Spleen (tissue), 11 donors: ENCODE measurements at regions not wholly inside any gene's neighbourhood (a gene's known extent, or its start where the extent isn't known, plus 50 kb on each side); places are given as distances from the start of the nearest gene placed in this dataset.

Source experiments
- DNase-seq: peaks from one replicate; pipeline ENCODE4 v3.0.0-alpha.2; 2020
- H3K27ac ChIP-seq, 8 donors: fragments of 200-600 bp; sonication (generic) in 7 of 8; 1 replicate in 4 of 8; 2 replicates in 4 of 8; pipeline versions ENCODE4 v1.5.0 to v1.8.0; 2016 to 2021; ENCODE audit warnings: inconsistent platforms in 4 of 8, mild to moderate bottlenecking in 4 of 8, moderate library complexity in 1 of 8
- H3K27me3 ChIP-seq, 7 donors: fragments of 200-600 bp; sonication (generic) in 6 of 7; replicated peaks in 1 of 7; 1 replicate in 4 of 7; 2 replicates in 3 of 7; pipeline versions ENCODE4 v1.5.0 to v1.8.0; 2016 to 2021; ENCODE audit warnings: inconsistent platforms in 3 of 7, mild to moderate bottlenecking in 1 of 7
- H3K36me3 ChIP-seq, 6 donors: fragments of 200-600 bp; sonication (generic) in 5 of 6; 1 replicate in 4 of 6; 2 replicates in 2 of 6; pipeline versions ENCODE4 v1.5.0 to v1.8.0; 2016 to 2021; ENCODE audit warnings: inconsistent platforms in 2 of 6
- H3K4me1 ChIP-seq, 6 donors: fragments of 200-600 bp; sonication (generic) in 5 of 6; 1 replicate in 3 of 6; 2 replicates in 3 of 6; pipeline versions ENCODE4 v1.5.0 to v1.8.0; 2016 to 2021; ENCODE audit warnings: inconsistent platforms in 3 of 6
- H3K4me3 ChIP-seq, 8 donors: fragments of 200-600 bp; sonication (generic) in 7 of 8; 1 replicate in 4 of 8; 2 replicates in 4 of 8; pipeline versions ENCODE4 v1.5.0 to v1.8.0; 2016 to 2021; ENCODE audit warnings: inconsistent platforms in 4 of 8, mild to moderate bottlenecking in 4 of 8, moderate library complexity in 2 of 8
- H3K9me3 ChIP-seq, 8 donors: fragments of 200-600 bp; sonication (generic) in 7 of 8; 1 replicate in 4 of 8; 2 replicates in 4 of 8; pipeline versions ENCODE4 v1.5.0 to v1.8.0; 2016 to 2021; ENCODE audit warnings: inconsistent platforms in 4 of 8
- CTCF ChIP-seq, 11 experiments: fragments of 200-600 bp in 7 of 11; fragments of 450-650 bp in 4 of 11; sonication (generic) in 4 of 11; IDR thresholded peaks in 8 of 11; conservative IDR thresholded peaks in 3 of 11; 1 replicate in 7 of 11; 2 replicates in 4 of 11; pipeline versions ENCODE4 v1.4.0 to v1.8.0; 2016 to 2021; ENCODE audit warnings: antibody characterized with exemption in 11 of 11, inconsistent platforms in 4 of 11, mild to moderate bottlenecking in 1 of 11
- POLR2A ChIP-seq, 3 donors: fragments of 450-650 bp; IDR thresholded peaks; one replicate each; pipeline ENCODE4 v1.5.1; 2017; ENCODE audit warnings: antibody characterized with exemption in 3 of 3, mild to moderate bottlenecking in 1 of 3
- POLR2AphosphoS5 ChIP-seq, 3 donors: sonication (generic); formaldehyde crosslinking; IDR thresholded peaks; one replicate each; pipeline ENCODE4 v1.5.1; 2017; ENCODE audit warnings: antibody characterized with exemption in 3 of 3
- WGBS, 5 donors: extraction: QIAGEN DNeasy Blood & Tissue Kit in 3 of 5; methylation state at CpG; one replicate each; pipeline versions ENCODE4 v1.1.5 to v1.1.7; 2013 to 2018; 5-methylcytosine and 5-hydroxymethylcytosine counted together
- intact Hi-C: fragments of 100-400 bp; cut with DNase I; formaldehyde crosslinking; loops from one replicate; pipeline ENCODE4 v1.15.0; 2023; ENCODE audit warnings: low total_unique reads
- donor health status: healthy with polysubstance abuse.
- donor health status: DM: no; HTN: no; CAD: no; lungs with moderate emphysema.
- donor health status: DM: no; HTN: no; CAD: no.
- donor health status: Bipolar disorder and iron deficiency.
- donor health status: healthy.
- donor health status: DM: no; HTN: no; CAD: no.
- donor health status: DM: yes; HTN: yes; CAD: no.

- Histone ChIP-seq H3K4me3 (no peak overlapping the region), H3K27me3 (no peaks in the 10 kb centered on the region), H3K36me3 (no peaks in the 10 kb centered on the region), H3K9me3 (no peaks in the 10 kb centered on the region), H3K4me1 (no peaks in the 10 kb centered on the region), H3K27ac (no peak overlapping the region)
- 72 to 83% (median 82%) methylated on average over 4 of the region's 4 CpGs for WGBS, 5 donors
- intact Hi-C loops: no loop called here
- DNase-seq: no peak
- TF ChIP-seq CTCF (IDR thresholded peaks at IDR 0.05 in 8 of 11, conservative IDR thresholded peaks at IDR 0.05 in 3 of 11) (no peak), POLR2AphosphoS5 (IDR thresholded peaks at IDR 0.05) (no peak), POLR2A (IDR thresholded peaks at IDR 0.05) (no peak)
Observed at GRCh38 chr11:30772908-30773307, 186.8 kb upstream of the MPPED2 start.

GRCh38 chr11:30763951-30764350, 177.8 kb upstream of the MPPED2 start:
- Histone ChIP-seq H3K27me3 (no peaks in the 10 kb centered on the region), H3K9me3 (peaks cover 0 to 21% (median 15%) of the 10 kb centered on the region in 8 donors), H3K4me3 (no peak overlapping the region), H3K36me3 (no peaks in the 10 kb centered on the region), H3K4me1 (no peaks in the 10 kb centered on the region), H3K27ac (no peak overlapping the region)
- WGBS, 5 donors: 90 to 98% (median 93%) methylated on average over 5 of the region's 5 CpGs
- no peak for TF ChIP-seq POLR2AphosphoS5 (IDR thresholded peaks at IDR 0.05)
- no peak for TF ChIP-seq POLR2A (IDR thresholded peaks at IDR 0.05)
- TF ChIP-seq CTCF (IDR thresholded peaks at IDR 0.05 in 8 of 11, conservative IDR thresholded peaks at IDR 0.05 in 3 of 11): no peak
- intact Hi-C loops: no loop called here
- no peak for DNase-seq

- TF ChIP-seq CTCF (IDR thresholded peaks at IDR 0.05 in 8 of 11, conservative IDR thresholded peaks at IDR 0.05 in 3 of 11) (no peak), POLR2A (IDR thresholded peaks at IDR 0.05) (no peak), POLR2AphosphoS5 (IDR thresholded peaks at IDR 0.05) (no peak)
- Histone ChIP-seq H3K36me3 (no peaks in the 10 kb centered on the region), H3K4me1 (no peaks in the 10 kb centered on the region), H3K27ac (no peak overlapping the region), H3K27me3 (no peaks in the 10 kb centered on the region), H3K9me3 (peaks cover 0 to 21% (median 15%) of the 10 kb centered on the region in 8 donors), H3K4me3 (no peak overlapping the region)
- DNase-seq: no peak
- intact Hi-C loops: no loop called here
- 89 to 96% (median 90%) methylated on average over 2 of the region's 2 CpGs for WGBS, 5 donors
Observed at GRCh38 chr11:30762188-30762587, 176.0 kb upstream of the MPPED2 start.

GRCh38 chr11:30760345-30760744, 174.2 kb upstream of the MPPED2 start:
- no peak overlapping the region for H3K4me3 ChIP-seq
- H3K36me3 ChIP-seq: no peaks in the 10 kb centered on the region
- H3K4me1 ChIP-seq: no peaks in the 10 kb centered on the region
- DNase-seq: no peak
- no peak overlapping the region for H3K27ac ChIP-seq
- peaks cover 0 to 21% (median 15%) of the 10 kb centered on the region in 8 donors for H3K9me3 ChIP-seq
- TF ChIP-seq POLR2A (IDR thresholded peaks at IDR 0.05) (no peak), POLR2AphosphoS5 (IDR thresholded peaks at IDR 0.05) (no peak), CTCF (IDR thresholded peaks at IDR 0.05 in 8 of 11, conservative IDR thresholded peaks at IDR 0.05 in 3 of 11) (no peak)
- intact Hi-C loops: no loop called here
- H3K27me3 ChIP-seq: no peaks in the 10 kb centered on the region
